ENCODE measurements at regions not wholly inside any gene's neighbourhood (a gene's known extent, or its start where the extent isn't known, plus 50 kb on each side); places are given as distances from the start of the nearest gene placed in this dataset.

DNA sequence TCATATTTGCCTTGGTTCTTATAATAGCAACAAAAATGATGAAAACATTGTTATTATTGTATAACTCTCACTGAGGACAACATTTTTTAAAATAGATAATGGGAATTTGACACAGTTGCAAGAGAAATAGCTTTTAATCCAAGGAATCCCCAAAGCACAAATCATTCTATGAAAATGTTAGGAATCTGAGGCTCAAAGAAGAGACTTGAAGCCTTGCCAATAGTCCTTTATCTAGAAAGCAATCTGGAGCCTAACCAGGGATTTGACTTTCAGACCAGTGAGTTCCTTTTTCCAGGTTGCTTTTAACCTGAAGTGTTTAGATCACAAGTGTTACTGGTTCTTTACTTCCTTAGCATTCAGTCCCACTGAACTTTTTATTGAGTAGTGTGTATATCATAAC lies 574.5 kb upstream of the ZEB2 start:
- no peaks in the 10 kb centered on the region for H3K27me3 ChIP-seq (ENCODE audit: insufficient read depth, low read length)
- H3K79me1 ChIP-seq (ENCODE audit: insufficient read depth, low read depth, low read length, poor library complexity, severe bottlenecking), result no peaks in the 10 kb centered on the region
- Mint-ChIP-seq H3K9me3 (peaks cover 4 to 12% of the 10 kb centered on the region in 2 experiments; a peak in 4 of 5 replicates), H3K36me3 (ENCODE audit: insufficient read depth in 1 of 3, low read depth in 3 of 3) (peaks cover 0 to 6% (median 0%) of the 10 kb centered on the region in 3 experiments; a peak in 2 of 7 replicates), H3K4me1 (no peaks in the 10 kb centered on the region), H3K27me3 (ENCODE audit: low read depth) (no peaks in the 10 kb centered on the region), H3K4me3 (no peak overlapping the region), H3K27ac (no peak overlapping the region)
- no peak overlapping the region for H2BK120ac ChIP-seq (ENCODE audit: low read depth, low read length, poor library complexity, severe bottlenecking)
- H3K23ac ChIP-seq (ENCODE audit: insufficient read length, low read depth, low read length), result no peak overlapping the region
- no peaks in the 10 kb centered on the region for H4K20me1 ChIP-seq (ENCODE audit: control insufficient read depth, insufficient read depth, insufficient read length)
- no peak for DNase-seq
- no peaks in the 10 kb centered on the region for H3K4me1 ChIP-seq (ENCODE audit: insufficient read depth, low read length)
- H2AK5ac ChIP-seq (ENCODE audit: insufficient read length, low read length), result no peak overlapping the region
- no peak overlapping the region for H3T11ph ChIP-seq (ENCODE audit: low read length)
- no peaks in the 10 kb centered on the region for H3K9me3 ChIP-seq (ENCODE audit: control insufficient read depth, low read depth, low read length)
- no peak overlapping the region for H3K4ac ChIP-seq (ENCODE audit: low read depth, low read length)
- H2BK5ac ChIP-seq (ENCODE audit: insufficient read length, low read length), result no peak overlapping the region
- H4K91ac ChIP-seq (ENCODE audit: insufficient read length, low read depth, low read length), result no peak overlapping the region
- H2BK12ac ChIP-seq (ENCODE audit: insufficient read length, low read depth, low read length), result no peak overlapping the region
- H2AFZ ChIP-seq (ENCODE audit: low read length), result no peak overlapping the region
- no peaks in the 10 kb centered on the region for H3K79me2 ChIP-seq (ENCODE audit: insufficient read depth, low read length)
- no peak overlapping the region for H3K4me2 ChIP-seq (ENCODE audit: insufficient read depth, insufficient read length, low read length)
- H2BK20ac ChIP-seq (ENCODE audit: low read depth, low read length, poor library complexity, severe bottlenecking), result no peak overlapping the region
- no peak overlapping the region for H4K5ac ChIP-seq (ENCODE audit: insufficient read length, low read depth, low read length)
- H3K9ac ChIP-seq (ENCODE audit: extremely low read depth, insufficient read length, low read length), result no peak overlapping the region
- H2BK15ac ChIP-seq (ENCODE audit: low read depth, low read length), result no peak overlapping the region
- TF ChIP-seq, protein P1, sequence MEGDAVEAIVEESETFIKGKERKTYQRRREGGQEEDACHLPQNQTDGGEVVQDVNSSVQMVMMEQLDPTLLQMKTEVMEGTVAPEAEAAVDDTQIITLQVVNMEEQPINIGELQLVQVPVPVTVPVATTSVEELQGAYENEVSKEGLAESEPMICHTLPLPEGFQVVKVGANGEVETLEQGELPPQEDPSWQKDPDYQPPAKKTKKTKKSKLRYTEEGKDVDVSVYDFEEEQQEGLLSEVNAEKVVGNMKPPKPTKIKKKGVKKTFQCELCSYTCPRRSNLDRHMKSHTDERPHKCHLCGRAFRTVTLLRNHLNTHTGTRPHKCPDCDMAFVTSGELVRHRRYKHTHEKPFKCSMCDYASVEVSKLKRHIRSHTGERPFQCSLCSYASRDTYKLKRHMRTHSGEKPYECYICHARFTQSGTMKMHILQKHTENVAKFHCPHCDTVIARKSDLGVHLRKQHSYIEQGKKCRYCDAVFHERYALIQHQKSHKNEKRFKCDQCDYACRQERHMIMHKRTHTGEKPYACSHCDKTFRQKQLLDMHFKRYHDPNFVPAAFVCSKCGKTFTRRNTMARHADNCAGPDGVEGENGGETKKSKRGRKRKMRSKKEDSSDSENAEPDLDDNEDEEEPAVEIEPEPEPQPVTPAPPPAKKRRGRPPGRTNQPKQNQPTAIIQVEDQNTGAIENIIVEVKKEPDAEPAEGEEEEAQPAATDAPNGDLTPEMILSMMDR (conservative IDR thresholded peaks at IDR 0.05), result no peak
- H4K8ac ChIP-seq (replicated peaks; ENCODE audit: insufficient read length, low read depth, low read length), result no peak overlapping the region
- H3K18ac ChIP-seq (ENCODE audit: insufficient read length, low read depth, low read length), result no peak overlapping the region
- H3K14ac ChIP-seq (ENCODE audit: insufficient read depth, low read length), result no peak overlapping the region
- H3K56ac ChIP-seq (ENCODE audit: insufficient read length, low read depth, low read length), result no peak overlapping the region
- H3K23me2 ChIP-seq (ENCODE audit: insufficient read length, low read depth, low read length, poor library complexity, severe bottlenecking), result no peaks in the 10 kb centered on the region
- H3K27ac ChIP-seq (ENCODE audit: insufficient read length, low read depth, low read length), result no peak overlapping the region
